NCI-H1105 treated with DMSO at 0.1 percent for 48 hours (cell line): ENCODE measurements at regions not wholly inside any gene's neighbourhood (a gene's known extent, or its start where the extent isn't known, plus 50 kb on each side); places are given as distances from the start of the nearest gene placed in this dataset.

Source experiments
- DNase-seq: peaks from one replicate; lab custom pipeline; 2025; lab: John Stamatoyannopoulos, UW

DNA sequence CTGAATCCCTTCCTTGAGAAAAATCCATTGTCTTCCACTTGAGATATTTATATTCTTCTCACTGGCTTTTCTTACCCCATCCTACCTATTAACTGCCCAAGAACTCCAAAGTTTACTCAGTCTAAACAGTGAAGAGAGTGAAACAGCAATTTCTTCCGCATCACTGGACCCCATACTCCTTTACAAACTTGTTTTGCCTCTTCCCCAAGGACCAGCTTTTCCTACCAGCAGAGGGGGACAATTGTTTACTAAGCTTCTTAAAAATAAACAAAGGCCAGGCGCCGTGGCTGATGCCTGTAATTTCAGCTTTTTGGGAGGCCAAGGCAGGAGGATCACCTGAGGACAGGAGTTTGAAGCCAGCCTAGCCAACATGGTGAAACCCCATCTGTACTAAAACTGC, 52.0 kb downstream of the LRATD1 start:
- no peak for DNase-seq

DNA sequence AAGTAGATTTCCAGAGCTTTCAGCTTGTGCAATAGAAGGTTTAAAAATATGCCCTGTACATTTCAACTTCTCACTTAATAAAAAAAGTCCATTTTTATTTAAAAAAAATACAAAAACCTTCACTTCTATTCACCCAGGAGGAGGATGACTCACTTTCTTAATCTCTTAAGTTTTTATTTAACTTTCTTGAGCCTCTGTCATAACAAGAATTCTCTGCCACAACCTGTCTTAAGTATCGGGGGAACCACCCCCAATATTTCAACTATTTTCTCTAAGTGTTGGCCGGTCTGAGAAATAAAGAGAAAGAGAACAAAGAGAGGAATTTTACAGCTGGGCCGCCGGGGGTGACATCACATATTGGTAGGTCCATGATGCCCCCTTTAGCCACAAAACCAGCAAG, 58.4 kb downstream of the LRATD1 start:
- no peak for DNase-seq

DNA sequence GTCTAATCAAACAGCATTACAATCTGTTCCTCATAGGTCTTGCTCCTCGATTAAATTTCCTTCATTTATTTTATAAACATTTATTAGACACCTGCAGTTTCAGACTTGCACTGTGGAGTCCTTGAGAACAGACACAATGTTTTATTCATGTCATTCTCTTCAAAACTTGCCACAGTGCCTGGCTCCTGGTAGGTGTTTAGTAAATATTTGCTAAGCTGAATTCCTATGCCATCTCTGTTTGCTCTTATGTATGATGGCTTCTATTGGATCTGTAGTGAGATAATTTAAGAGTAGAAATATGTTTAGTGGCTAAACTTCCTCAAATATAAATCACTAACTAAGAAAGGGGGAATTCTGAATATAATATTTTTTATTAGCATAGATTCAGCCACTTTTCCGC, 61.4 kb downstream of the LRATD1 start:
- DNase-seq: no peak

GRCh38 chr2:14700753-14701152, 68.2 kb downstream of the LRATD1 start:
- no peak for DNase-seq

DNA sequence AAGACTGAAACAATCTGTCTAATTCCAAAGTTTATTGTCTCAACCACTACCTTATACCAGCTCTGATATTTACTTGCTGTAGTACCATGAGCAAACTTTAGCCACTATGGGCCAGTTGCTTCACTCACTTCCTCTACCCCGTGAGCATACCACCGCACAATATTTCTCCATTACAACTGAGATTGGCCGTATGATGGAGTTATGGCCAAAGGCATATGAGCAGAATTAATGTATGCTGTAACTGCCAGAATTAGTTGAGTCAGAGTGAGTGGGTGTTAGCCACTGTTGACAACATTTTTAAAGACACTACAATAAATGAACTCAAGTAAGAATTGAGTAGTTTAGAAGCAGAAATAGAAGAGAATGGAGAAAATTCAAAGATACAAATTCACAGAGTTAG, 69.7 kb downstream of the LRATD1 start:
- DNase-seq: no peak

DNA sequence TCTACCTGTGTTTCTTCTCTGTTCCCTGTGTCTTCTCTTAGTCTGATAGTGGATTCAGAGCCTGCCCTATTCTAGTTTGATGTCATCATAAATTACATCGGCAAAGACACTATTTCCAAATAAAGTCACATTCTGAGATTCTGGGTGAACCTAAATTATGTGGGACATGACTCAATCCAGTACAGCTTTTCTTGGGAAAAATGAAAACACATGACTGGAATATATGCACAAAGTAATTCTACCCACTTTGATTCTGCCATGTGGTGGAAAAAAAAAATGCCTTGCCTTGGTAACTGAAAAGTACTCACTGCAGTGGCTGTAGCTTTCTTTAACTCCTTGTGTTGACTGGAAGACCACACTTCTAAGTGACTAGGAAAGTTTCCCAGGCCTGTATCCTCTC, 73.7 kb downstream of the LRATD1 start:
- no peak for DNase-seq

GRCh38 chr2:14712111-14712510, 79.6 kb downstream of the LRATD1 start:
- DNase-seq: no peak

- DNase-seq: no peak
Observed at GRCh38 chr2:14713248-14713647, 80.7 kb downstream of the LRATD1 start.

- no peak for DNase-seq
Observed at GRCh38 chr2:14715600-14715999, 83.1 kb downstream of the LRATD1 start.

GRCh38 chr2:14716319-14716718, 83.8 kb downstream of the LRATD1 start:
- DNase-seq: no peak

DNA sequence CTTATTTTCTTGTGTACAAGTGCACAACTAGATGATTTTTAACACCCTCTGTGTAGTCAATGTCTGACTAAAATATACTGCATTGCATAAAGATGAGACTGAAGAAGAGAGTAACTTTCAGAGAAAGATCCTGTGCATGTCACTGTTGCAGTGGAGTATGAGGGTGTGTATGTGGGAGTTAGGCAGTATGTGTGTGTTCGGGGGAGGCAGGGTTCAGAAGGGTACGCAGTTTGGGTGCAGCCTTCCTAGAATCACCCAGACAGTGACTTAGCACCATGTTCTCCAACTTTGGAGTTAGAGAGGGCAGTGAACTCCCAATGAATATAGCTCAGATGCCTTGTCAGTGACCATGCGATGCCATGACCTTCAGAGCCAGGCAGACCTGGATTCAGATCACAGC, 84.6 kb downstream of the LRATD1 start:
- no peak for DNase-seq

GRCh38 chr2:14720319-14720718, 87.8 kb downstream of the LRATD1 start:
- no peak for DNase-seq

GRCh38 chr2:14720739-14721138, 88.2 kb downstream of the LRATD1 start:
- DNase-seq: no peak

GRCh38 chr2:14722904-14723570, 90.5 kb downstream of the LRATD1 start:
- DNase-seq: no peak

DNA sequence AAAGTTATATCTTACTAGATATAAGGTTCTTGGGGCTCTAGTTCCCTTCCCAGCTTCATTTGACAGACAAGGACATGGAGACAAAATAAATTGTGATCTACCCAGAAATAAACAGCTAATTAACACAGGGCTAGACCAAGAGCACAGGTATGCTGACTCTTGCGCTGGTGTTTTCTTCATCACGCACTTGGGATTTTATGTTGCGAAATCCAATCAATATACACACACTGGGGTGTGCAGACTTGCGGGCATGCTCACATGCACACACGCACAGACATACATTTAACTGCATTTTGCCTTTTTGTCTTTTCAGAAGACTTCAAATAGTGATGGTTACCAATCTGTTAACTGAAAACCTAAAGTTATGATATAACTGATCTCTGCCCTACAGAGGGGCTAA, 91.2 kb downstream of the LRATD1 start:
- no peak for DNase-seq

GRCh38 chr2:14735696-14736095, 103.2 kb downstream of the LRATD1 start:
- DNase-seq: no peak

- DNase-seq: no peak
Observed at GRCh38 chr2:14737201-14737600, 104.7 kb downstream of the LRATD1 start.

DNA sequence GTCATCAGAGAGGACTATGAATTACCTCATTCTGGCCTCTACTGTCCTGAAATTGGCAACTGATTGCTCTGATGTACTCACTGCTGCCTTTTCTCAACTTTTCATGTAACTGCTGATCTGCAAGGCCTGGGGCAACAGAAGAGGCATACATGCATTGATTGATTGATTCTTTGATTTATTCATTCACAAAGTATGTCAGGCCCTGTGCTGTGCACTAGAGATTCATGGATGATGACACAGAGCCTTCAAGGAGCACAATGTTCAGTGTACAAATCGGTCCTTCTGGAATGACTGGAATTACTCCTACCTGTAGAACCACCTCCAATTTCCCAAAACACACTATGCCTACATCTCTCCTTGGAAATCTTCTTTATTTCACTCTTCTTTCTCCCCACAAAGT, 111.3 kb downstream of the LRATD1 start:
- no peak for DNase-seq

DNA sequence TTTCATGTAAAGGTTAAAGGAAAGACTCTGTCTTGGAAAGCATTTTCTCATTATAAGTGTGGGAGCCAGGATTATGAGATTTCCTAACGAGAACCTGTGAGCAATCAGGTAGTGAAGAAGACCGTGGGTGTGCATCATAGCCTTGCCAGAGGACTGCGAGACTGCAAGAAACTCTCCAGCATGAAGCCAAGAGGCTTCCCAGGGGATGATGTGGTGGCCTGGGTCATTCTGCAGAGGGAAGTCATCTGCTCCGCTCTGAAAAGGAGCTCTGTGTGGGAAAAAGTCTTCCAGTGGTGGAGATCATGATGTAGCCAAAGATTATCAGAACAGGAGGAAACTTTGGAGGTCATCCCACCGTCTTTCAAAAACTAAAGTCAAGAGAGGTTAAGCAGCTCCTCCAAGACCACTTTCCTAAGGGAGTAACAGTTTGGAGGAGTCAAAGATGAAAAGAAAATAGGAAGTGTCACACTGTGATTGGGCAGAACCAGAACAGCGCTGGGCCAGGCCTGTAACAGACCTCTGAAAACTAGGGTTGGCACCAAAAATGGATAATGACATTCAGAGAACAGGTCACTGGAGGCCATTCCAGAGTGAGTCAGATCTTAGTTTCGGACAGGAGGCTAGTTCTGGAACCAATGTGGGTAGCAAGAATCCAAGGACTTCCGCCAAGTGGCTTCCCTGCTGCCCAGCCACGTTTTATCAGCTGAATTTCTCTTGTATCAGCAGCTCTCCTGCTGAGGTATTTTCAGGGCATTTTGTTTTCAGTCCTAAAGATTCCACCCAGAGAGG, 113.0 kb downstream of the LRATD1 start:
- DNase-seq: no peak

- no peak for DNase-seq
Observed at GRCh38 chr2:14746133-14746532, 113.6 kb downstream of the LRATD1 start.

- no peak for DNase-seq
Observed at GRCh38 chr2:14747447-14747846, 114.9 kb downstream of the LRATD1 start.

DNA sequence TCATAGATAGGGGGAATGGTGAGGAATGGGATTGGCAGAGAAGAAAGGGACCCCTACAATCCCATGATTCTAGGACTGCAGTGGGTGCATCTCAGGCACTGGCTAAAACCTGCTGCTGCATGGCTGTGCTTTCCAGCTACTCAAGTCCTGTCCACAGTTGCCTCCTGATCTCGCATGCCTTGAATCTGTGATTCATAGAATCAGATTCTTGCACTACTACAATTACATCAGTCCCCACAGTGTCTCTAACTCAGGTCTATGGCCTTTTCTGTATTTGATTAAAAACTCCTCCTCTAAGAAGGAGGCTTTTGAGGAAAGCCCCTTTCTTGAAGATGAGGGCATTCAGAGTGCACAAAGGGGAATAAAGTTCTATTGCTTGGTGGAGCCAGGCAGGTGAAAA, 117.4 kb downstream of the LRATD1 start:
- DNase-seq: no peak

GRCh38 chr2:14750433-14750832, 117.9 kb downstream of the LRATD1 start:
- no peak for DNase-seq

DNA sequence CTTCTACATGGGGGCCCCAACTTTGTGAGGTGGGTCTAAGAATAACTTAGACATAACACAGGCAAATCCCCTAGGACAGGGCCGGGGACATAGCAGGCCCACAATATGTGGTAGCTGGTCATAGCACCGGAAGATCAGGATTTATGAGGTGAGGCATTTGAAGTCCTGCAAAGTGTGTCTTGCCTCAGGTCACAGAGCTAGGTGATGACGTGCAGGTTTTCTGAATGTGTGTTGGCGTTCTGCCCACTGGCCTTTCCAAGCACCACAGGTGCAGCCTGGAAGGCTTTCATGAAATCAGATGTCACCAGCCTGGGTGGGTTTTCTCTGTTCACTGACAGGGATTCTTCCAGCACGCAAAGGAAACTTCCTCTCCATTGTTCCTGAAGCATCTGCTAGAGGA, 119.1 kb downstream of the LRATD1 start:
- DNase-seq: peak; percentile 38
